ENCODE measurements at regions not wholly inside any gene's neighbourhood (a gene's known extent, or its start where the extent isn't known, plus 50 kb on each side); places are given as distances from the start of the nearest gene placed in this dataset.

- no peak for TF ChIP-seq CTCF (IDR thresholded peaks at IDR 0.05; ENCODE audit: insufficient read depth, low read depth, low read length)
- TF ChIP-seq EZH2 (IDR thresholded peaks at IDR 0.05; ENCODE audit: insufficient read depth, low read length), result no peak
Measured at GRCh38 chr13:112207129-112207528, 140.2 kb downstream of the SOX1 start.

Measured in astrocyte (in vitro differentiated cells and primary cell).